CD14-positive monocyte (primary cell): ENCODE measurements at regions not wholly inside any gene's neighbourhood (a gene's known extent, or its start where the extent isn't known, plus 50 kb on each side); places are given as distances from the start of the nearest gene placed in this dataset.

Experiments
- DNase-seq, 3 donors: peaks; one replicate each; pipeline ENCODE4 v3.0.0-alpha.2; 2011 to 2022
- H2AFZ ChIP-seq: 2 replicates; pipeline ENCODE4 v1.6.0; 2012; ENCODE audit warnings: mild to moderate bottlenecking, low read depth, low read length, inconsistent platforms; ENCODE audit not compliant: insufficient read depth, poor library complexity, severe bottlenecking
- H3K27ac ChIP-seq, 2 donors: 1 replicate in 1 of 2; 2 replicates in 1 of 2; pipeline ENCODE4 v1.5.1; 2012 to 2013; ENCODE audit warnings: low read length in 2 of 2, control low read depth in 1 of 2, inconsistent platforms in 1 of 2, low read depth in 1 of 2, mild to moderate bottlenecking in 1 of 2
- H3K27me3 ChIP-seq, 2 donors: one replicate each; pipeline versions ENCODE4 v1.6.0 to v1.6.1; 2011 to 2013; ENCODE audit warnings: low read length in 2 of 2; ENCODE audit not compliant: control insufficient read depth in 2 of 2, insufficient read depth in 2 of 2
- H3K36me3 ChIP-seq, 2 donors: replicated peaks in 1 of 2; 1 replicate in 1 of 2; 2 replicates in 1 of 2; pipeline versions ENCODE4 v1.5.1 to v1.6.1; 2012 to 2013; ENCODE audit warnings: low read length in 2 of 2, control low read depth in 1 of 2, inconsistent platforms in 1 of 2, mild to moderate bottlenecking in 1 of 2; ENCODE audit not compliant: insufficient read depth in 2 of 2, control insufficient read depth in 1 of 2
- H3K4me1 ChIP-seq, 2 donors: 1 replicate in 1 of 2; 2 replicates in 1 of 2; pipeline versions ENCODE4 v1.5.1 to v1.6.1; 2012 to 2013; ENCODE audit warnings: low read length in 2 of 2, control low read depth in 1 of 2, inconsistent platforms in 1 of 2, mild to moderate bottlenecking in 1 of 2, moderate library complexity in 1 of 2; ENCODE audit not compliant: insufficient read depth in 2 of 2, control insufficient read depth in 1 of 2
- H3K4me2 ChIP-seq: replicated peaks from 2 replicates; pipeline ENCODE3; 2012; ENCODE audit warnings: low read length, moderate library complexity, mild to moderate bottlenecking; ENCODE audit not compliant: poor library complexity, severe bottlenecking; ENCODE audit errors: extremely low read depth
- H3K4me3 ChIP-seq, 3 experiments: fragments of 200-600 bp in 1 of 3; sonication (generic) in 1 of 3; replicated peaks in 1 of 3; 1 replicate in 2 of 3; 2 replicates in 1 of 3; pipeline ENCODE4 v1.5.1; 2011 to 2013; ENCODE audit warnings: low read length in 3 of 3, mild to moderate bottlenecking in 3 of 3, control low read depth in 2 of 3, low read depth in 2 of 3, inconsistent platforms in 1 of 3, moderate library complexity in 1 of 3
- H3K79me2 ChIP-seq: 2 replicates; pipeline ENCODE4 v1.6.0; 2012; ENCODE audit warnings: mild to moderate bottlenecking, control low read depth, inconsistent platforms, low read length, moderate library complexity; ENCODE audit not compliant: insufficient read depth
- H3K9ac ChIP-seq: 2 replicates; pipeline ENCODE4 v1.6.0; 2017; ENCODE audit warnings: low read length, mild to moderate bottlenecking; ENCODE audit not compliant: insufficient read depth, poor library complexity, severe bottlenecking
- H3K9me3 ChIP-seq, 2 donors: replicated peaks in 1 of 2; 1 replicate in 1 of 2; 2 replicates in 1 of 2; pipeline versions ENCODE4 v1.5.1 to v1.6.1; 2012 to 2013; ENCODE audit warnings: low read length in 2 of 2, control low read depth in 1 of 2; ENCODE audit not compliant: control insufficient read depth in 1 of 2, insufficient read depth in 1 of 2
- H4K20me1 ChIP-seq: 2 replicates; pipeline ENCODE4 v1.6.0; 2012; ENCODE audit warnings: mild to moderate bottlenecking, low read length, control low read depth, moderate library complexity; ENCODE audit not compliant: insufficient read depth
- H3K27ac Mint-ChIP-seq, 7 donors: one replicate each; pipeline ENCODE4 v1.8.0; 2020; ENCODE audit warnings: mild to moderate bottlenecking in 7 of 7, mixed read lengths in 7 of 7, moderate library complexity in 6 of 7, inconsistent platforms in 2 of 7
- H3K27me3 Mint-ChIP-seq, 3 donors: one replicate each; pipeline ENCODE4 v1.8.0; 2021 to 2022; ENCODE audit warnings: low read depth in 3 of 3, mild to moderate bottlenecking in 3 of 3, mixed read lengths in 3 of 3, moderate library complexity in 3 of 3, inconsistent platforms in 1 of 3
- H3K36me3 Mint-ChIP-seq, 2 donors: one replicate each; pipeline ENCODE4 v1.8.0; 2020; ENCODE audit warnings: mixed read lengths in 2 of 2, inconsistent platforms in 1 of 2, mild to moderate bottlenecking in 1 of 2
- H3K4me1 Mint-ChIP-seq: one replicate; pipeline ENCODE4 v1.8.0; 2020; ENCODE audit warnings: mild to moderate bottlenecking, mixed read lengths
- H3K4me3 Mint-ChIP-seq, 2 donors: one replicate each; pipeline ENCODE4 v1.8.0; 2020; ENCODE audit warnings: mild to moderate bottlenecking in 2 of 2, mixed read lengths in 2 of 2, moderate library complexity in 1 of 2
- H3K9me3 Mint-ChIP-seq, 7 donors: one replicate each; pipeline ENCODE4 v1.8.0; 2020 to 2022; ENCODE audit warnings: mixed read lengths in 7 of 7, mild to moderate bottlenecking in 6 of 7, moderate library complexity in 6 of 7, inconsistent platforms in 2 of 7
- WGBS: methylation state at CpG from one replicate; pipeline ENCODE4 v1.1.5; 2013; ENCODE audit warnings: missing lambda C conversion rate; ENCODE audit not compliant: insufficient coverage; 5-methylcytosine and 5-hydroxymethylcytosine counted together
- intact Hi-C, 2 donors: fragments of 100-400 bp; cut with micrococcal nuclease; formaldehyde crosslinking; loops; one replicate each; pipeline versions ENCODE4 v1.15.0 to v1.15.1; 2023
- TF ChIP-seq, protein P1 (sequence below): fragments of 200-600 bp; IDR thresholded peaks from one replicate; pipeline ENCODE4 v1.8.0; 2022; ENCODE audit warnings: antibody characterized with exemption, mild to moderate bottlenecking

DNA sequence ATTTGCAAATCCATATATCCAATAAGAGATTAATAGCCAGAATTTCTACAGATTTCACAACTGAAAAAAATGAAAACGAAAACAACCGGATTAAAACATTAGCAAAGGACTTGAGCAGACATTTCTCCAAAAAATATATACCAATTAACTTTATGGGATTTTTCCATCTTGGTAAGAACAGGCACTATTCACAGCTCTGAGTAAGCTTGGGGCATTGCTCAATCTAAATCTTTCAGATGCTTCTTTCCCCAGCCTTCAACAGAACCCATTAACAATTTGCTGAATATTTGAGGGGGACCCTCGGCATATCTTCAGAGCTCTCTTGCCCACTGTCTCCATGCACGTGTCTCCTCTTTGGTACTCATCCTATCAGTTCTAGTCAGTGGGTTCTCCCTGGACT, 111.7 kb upstream of the CD93 start:
- H3K4me3 ChIP-seq: no peak overlapping the region
- H3K4me1 ChIP-seq: peaks cover 52 to 74% of the 10 kb centered on the region in 2 donors
- Mint-ChIP-seq H3K4me1 (peaks cover 69% of the 10 kb centered on the region), H3K4me3 (no peak overlapping the region), H3K27me3 (peaks cover 1 to 9% (median 1%) of the 10 kb centered on the region in 3 donors), H3K36me3 (peaks cover 3 to 6% of the 10 kb centered on the region in 2 donors), H3K9me3 (peaks cover 0 to 2% (median 0%) of the 10 kb centered on the region in 7 donors), H3K27ac (peak overlapping the region in 2 of 7 donors; percentile 33 to 61)
- no peaks in the 10 kb centered on the region for H3K27me3 ChIP-seq
- no peak overlapping the region for H3K27ac ChIP-seq
- H3K9ac ChIP-seq: no peak overlapping the region
- H3K36me3 ChIP-seq: no peaks in the 10 kb centered on the region
- H3K4me2 ChIP-seq: no peak overlapping the region
- DNase-seq: peak in 2 of 3 donors; percentile 42 to 49
- TF ChIP-seq, protein P1, sequence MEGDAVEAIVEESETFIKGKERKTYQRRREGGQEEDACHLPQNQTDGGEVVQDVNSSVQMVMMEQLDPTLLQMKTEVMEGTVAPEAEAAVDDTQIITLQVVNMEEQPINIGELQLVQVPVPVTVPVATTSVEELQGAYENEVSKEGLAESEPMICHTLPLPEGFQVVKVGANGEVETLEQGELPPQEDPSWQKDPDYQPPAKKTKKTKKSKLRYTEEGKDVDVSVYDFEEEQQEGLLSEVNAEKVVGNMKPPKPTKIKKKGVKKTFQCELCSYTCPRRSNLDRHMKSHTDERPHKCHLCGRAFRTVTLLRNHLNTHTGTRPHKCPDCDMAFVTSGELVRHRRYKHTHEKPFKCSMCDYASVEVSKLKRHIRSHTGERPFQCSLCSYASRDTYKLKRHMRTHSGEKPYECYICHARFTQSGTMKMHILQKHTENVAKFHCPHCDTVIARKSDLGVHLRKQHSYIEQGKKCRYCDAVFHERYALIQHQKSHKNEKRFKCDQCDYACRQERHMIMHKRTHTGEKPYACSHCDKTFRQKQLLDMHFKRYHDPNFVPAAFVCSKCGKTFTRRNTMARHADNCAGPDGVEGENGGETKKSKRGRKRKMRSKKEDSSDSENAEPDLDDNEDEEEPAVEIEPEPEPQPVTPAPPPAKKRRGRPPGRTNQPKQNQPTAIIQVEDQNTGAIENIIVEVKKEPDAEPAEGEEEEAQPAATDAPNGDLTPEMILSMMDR: no peak
- WGBS: 100% methylated on average over 3 of the region's 4 CpGs
- no peaks in the 10 kb centered on the region for H4K20me1 ChIP-seq
- no peak overlapping the region for H2AFZ ChIP-seq
- intact Hi-C loops: loop anchor here in 1 of 2 donors (5.0 kb wide), 1 partner anchor 51 kb away; no protein-coding TSS in a partner anchor
- H3K79me2 ChIP-seq: no peaks in the 10 kb centered on the region
- no peaks in the 10 kb centered on the region for H3K9me3 ChIP-seq

GRCh38 chr20:23195636-23196035, 109.5 kb upstream of the CD93 start:
- no CpG with 5 or more reads among the region's 1 CpG for WGBS
- peak; percentile 69 to 88 (median 81) for DNase-seq
- Mint-ChIP-seq H3K9me3 (peaks cover 0 to 2% (median 0%) of the 10 kb centered on the region in 7 donors), H3K4me3 (no peak overlapping the region), H3K36me3 (peaks cover 2 to 3% of the 10 kb centered on the region in 2 donors), H3K27me3 (peaks cover 0 to 6% (median 1%) of the 10 kb centered on the region in 3 donors), H3K27ac (peak overlapping the region; percentile 62 to 90 (median 80)), H3K4me1 (peaks cover 54% of the 10 kb centered on the region)
- H3K27ac ChIP-seq: peak overlapping the region in 1 of 2 donors; percentile 60
- no peaks in the 10 kb centered on the region for H3K79me2 ChIP-seq
- H3K4me3 ChIP-seq: no peak overlapping the region
- no peaks in the 10 kb centered on the region for H3K27me3 ChIP-seq
- intact Hi-C loops: loop anchor here in 1 of 2 donors (5.0 kb wide), 1 partner anchor 48 kb away; no protein-coding TSS in a partner anchor
- TF ChIP-seq, protein P1: no peak
- H4K20me1 ChIP-seq: no peaks in the 10 kb centered on the region
- no peak overlapping the region for H3K4me2 ChIP-seq
- H2AFZ ChIP-seq: no peak overlapping the region
- no peak overlapping the region for H3K9ac ChIP-seq
- no peaks in the 10 kb centered on the region for H3K9me3 ChIP-seq
- no peaks in the 10 kb centered on the region for H3K36me3 ChIP-seq
- H3K4me1 ChIP-seq: peaks cover 43 to 62% of the 10 kb centered on the region in 2 donors
